ENCODE measurements at regions not wholly inside any gene's neighbourhood (a gene's known extent, or its start where the extent isn't known, plus 50 kb on each side); places are given as distances from the start of the nearest gene placed in this dataset.

- DNase-seq, result no peak
Observed at GRCh38 chr3:107323723-107324122, 53.5 kb upstream of the CCDC54 start.

- no peak for DNase-seq
Observed at GRCh38 chr3:107325446-107325845, 51.8 kb upstream of the CCDC54 start.

All from COR-L47 (cell line).